ENCODE measurements at regions not wholly inside any gene's neighbourhood (a gene's known extent, or its start where the extent isn't known, plus 50 kb on each side); places are given as distances from the start of the nearest gene placed in this dataset.
"Not testable (repeated sequence)": the region's sequence is repeated elsewhere in the genome, so short reads cannot be mapped to it uniquely, and the experiment has no call there.

DNA sequence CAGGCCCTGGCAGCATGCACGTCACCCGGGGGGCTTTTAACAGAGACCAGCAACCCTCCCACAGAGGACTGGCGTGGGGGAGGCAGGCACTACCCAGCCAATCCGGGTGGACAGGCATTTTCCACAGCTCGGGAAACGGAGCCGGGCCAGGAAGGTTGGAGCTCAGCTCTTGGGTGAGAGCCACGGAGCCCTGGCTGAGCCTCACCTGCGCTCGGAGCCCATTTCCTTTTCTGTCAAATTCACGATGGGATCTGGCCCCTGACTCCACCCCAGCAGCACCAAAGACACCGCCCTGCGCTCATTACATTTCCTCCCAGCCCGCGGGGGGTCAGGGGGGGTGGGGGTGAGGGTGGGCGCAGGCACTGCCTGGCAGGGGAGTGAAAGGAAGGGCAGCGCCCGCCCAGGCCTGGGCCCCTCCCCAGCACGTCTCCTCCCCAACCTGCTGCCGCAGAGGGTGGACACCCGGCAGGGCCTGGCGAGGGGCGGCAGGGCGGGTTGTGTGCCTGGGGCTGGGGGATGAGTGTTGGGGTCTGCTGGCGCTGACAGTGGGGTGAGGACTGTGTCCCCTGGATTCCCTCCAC lies 145.4 kb downstream of the LAT start:
- H3K4me3 ChIP-seq (ENCODE audit: low read length); DNase-seq (ENCODE audit: low read depth): not testable (repeated sequence)

DNA sequence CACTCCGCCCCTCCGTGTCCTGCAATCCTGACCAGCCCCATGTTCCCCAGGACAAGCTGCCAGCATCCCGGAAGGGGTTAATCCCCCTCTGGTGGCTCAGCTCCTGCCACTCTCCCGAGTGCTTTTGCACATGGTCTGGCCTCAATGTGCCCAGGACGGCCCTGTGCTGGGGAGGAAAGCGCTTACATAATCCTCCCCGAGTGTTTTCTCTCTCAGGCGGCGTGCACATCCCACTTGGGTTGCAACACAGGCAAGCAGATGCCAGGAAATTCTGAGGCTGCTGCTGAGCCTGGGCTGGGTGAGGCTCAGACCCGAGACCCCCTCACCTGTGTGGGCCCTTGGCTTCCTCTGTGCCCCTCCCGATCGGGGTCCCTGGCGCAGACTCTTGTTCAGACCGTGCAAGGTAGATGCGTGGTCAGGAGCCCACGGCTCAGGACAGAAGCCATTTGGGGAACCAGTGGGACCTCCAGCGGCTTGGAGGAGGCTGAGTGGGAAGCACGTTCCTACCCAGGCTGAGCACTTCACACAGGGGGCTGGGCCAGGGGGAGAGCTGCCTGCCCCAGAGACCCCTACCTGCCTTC lies 144.7 kb downstream of the LAT start:
- not testable (repeated sequence) for H3K4me3 ChIP-seq (ENCODE audit: low read length)
- peak; percentile 34 for DNase-seq (ENCODE audit: low read depth)

DNA sequence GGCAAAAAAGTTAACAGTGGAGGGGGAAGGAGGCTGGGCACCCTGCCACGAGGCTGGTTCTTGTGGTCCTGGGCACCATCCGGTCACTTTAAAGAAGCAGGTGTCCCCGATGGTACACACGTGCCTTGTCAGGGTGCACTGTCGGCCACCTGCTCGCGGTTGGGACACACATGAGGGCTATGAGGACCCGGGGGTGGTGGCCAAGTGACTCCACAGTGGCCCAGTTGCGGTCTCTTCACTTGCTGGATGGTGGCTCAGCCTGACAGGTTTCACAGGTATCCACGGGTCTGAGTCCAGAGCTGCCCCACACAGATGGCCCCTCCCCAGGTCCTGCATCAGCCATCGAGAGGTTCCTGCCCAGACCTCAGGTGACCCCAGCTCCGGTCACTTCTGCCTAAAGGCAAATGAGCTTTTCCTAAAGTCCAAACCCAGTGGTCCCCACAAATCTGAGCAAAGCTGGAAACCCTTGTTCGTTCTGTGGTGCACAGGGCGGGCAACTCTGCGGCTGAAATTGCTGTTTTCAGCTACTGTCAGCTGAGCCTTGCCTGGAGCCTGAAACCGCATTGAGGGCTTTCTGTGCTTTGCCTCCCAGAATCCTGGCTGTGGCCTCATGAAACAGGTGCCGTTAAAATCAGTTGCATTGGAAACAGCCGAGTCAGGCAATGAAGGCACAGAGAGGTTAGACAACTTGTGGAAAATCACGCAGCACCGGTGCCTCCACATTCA lies 144.0 kb downstream of the LAT start:
- not testable (repeated sequence) for H3K4me3 ChIP-seq (ENCODE audit: low read length); DNase-seq (ENCODE audit: low read depth)

DNA sequence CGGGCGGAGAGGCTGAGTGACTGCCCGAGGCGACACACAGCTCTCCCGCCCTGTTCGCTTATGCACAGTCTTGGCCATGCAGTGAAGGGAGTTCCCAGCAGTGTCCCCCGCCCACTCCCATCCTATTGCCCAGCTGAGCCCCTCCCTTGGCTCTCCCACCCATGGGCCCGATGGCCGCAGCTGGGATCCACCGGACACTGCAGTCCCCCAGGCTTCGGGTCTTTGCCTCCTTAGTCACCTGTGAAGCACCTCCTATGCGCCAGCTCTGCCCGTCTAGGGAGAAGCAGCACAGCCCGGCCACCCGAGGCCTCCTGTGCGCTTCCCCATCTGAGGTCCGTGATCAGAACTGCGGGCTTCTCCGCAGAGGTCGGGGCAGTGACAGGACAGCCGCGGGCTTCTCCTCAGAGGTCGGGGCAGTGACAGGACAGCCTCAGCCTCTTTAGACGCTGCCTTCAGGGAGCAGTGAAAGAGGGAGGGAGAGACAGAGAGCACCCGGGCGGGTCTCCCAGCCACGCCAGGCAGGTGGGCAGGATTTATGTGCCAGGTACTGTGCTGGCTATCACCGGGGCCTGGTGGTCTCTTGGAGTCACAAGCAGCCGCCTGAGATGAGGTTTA lies 143.1 kb downstream of the LAT start:
- H3K4me3 ChIP-seq (ENCODE audit: low read length); DNase-seq (ENCODE audit: low read depth): not testable (repeated sequence)

DNA sequence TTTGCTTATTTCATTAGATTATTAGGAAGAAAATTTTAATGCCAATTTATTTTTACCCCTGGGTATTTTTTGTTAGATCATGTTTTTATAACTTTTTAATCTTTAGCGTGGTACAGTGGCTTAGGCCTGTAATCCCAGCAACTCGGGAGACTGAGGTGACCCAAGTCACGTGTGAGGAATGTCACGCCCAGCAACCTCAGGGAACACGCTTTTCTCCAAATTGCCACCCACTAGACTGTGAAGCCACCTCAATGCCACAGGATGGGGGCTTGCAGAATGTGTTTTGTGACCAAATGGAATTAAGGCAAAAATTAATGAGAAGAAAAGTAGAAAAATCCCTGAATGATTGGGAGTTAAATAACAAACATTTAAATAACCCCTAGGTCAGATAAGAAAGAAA lies 141.8 kb downstream of the LAT start:
- DNase-seq (ENCODE audit: low read depth): no peak

DNA sequence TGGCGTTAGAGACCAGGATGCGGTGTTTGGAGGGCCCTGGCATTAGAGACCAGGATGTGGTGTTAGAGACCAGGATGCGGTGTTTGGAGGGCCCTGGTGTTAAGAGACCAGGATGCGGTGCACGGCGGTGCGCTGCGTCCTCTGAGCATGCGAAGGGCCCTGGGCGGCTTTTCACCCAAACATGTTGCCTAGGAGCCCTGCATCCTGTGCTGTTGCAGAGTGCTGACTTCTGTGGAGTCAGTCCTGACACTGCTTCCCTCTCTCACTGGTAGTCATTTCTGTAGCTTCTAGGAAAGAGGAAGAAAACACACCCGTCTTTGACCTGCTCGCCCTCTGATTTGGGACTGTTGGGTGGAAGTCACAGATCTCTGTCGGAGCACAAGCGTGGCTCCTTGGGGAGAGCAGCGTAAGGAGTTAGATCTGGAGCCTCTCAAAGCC lies 141.2 kb downstream of the LAT start:
- TF ChIP-seq, protein P1, sequence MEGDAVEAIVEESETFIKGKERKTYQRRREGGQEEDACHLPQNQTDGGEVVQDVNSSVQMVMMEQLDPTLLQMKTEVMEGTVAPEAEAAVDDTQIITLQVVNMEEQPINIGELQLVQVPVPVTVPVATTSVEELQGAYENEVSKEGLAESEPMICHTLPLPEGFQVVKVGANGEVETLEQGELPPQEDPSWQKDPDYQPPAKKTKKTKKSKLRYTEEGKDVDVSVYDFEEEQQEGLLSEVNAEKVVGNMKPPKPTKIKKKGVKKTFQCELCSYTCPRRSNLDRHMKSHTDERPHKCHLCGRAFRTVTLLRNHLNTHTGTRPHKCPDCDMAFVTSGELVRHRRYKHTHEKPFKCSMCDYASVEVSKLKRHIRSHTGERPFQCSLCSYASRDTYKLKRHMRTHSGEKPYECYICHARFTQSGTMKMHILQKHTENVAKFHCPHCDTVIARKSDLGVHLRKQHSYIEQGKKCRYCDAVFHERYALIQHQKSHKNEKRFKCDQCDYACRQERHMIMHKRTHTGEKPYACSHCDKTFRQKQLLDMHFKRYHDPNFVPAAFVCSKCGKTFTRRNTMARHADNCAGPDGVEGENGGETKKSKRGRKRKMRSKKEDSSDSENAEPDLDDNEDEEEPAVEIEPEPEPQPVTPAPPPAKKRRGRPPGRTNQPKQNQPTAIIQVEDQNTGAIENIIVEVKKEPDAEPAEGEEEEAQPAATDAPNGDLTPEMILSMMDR (conservative IDR thresholded peaks at IDR 0.05; ENCODE audit: low read length): no peak
- H3K4me3 ChIP-seq (ENCODE audit: low read length): no peak overlapping the region
- no peak for DNase-seq (ENCODE audit: low read depth)

More for the DNA sequence above, 141.8 kb downstream of the LAT start:
- TF ChIP-seq, protein P1 (conservative IDR thresholded peaks at IDR 0.05; ENCODE audit: low read length): no peak
- no peak overlapping the region for H3K4me3 ChIP-seq (ENCODE audit: low read length)

DNA sequence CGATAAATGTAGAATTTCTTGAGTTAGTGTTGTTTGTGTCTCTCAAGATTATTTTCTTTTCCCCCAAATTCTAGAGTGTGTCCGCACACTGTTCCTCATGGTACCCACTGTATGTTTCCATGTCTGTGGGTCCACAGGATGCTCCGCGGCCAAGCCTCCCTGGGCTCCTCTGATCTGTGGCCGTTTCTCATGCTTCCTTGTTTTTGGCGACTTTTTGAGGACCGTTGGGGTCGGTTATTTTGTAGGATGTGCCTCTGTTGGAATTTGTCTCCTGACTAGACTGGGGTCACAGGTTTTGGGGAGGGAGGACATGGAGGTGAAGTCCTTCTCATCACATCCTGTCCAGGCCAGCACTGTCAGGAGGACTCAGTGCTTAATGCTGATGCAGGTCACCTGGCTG lies 140.0 kb downstream of the LAT start:
- no peak overlapping the region for H3K4me3 ChIP-seq (ENCODE audit: low read length)
- TF ChIP-seq, protein P1 (conservative IDR thresholded peaks at IDR 0.05; ENCODE audit: low read length): no peak
- DNase-seq (ENCODE audit: low read depth): no peak

DNA sequence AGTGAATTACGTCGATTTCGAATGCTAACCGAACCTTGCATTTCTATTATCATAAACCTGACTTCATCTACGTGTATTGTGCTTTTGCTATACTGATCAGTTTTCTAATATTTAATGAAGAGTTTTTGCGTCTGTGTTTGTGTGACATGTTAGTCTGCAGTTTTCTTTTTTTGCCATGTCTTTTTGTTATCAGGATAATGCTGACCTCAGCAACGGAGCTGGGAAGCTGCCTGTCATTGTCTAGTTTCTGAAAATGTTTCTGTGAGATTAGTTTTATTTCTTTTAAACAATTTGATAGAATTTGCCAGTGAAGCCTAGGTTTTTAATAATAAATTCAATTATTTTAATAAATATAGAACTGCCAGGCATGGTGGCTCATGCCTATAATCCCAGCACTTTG lies 139.3 kb downstream of the LAT start:
- not testable (repeated sequence) for DNase-seq (ENCODE audit: low read depth); H3K4me3 ChIP-seq (ENCODE audit: low read length)

DNA sequence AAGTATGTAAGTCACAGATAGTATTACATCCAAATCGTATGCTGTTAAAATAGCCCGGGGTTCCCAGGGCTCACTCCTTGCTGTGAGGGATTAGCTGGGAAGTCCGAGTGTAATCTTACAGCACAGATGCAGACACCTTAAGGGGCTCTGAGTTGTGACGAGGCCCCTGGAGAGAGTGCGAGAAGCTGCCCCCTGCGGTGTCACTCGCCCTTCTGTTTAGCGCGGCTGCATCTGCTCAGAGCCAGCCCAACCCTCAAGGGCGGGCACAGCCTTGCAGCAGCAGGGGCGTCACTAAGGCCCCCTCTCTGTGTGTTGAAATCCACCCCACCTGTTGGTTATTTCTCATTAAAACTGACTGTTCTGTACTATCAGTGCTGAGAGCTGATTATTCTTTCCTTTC lies 135.8 kb downstream of the LAT start:
- H3K4me3 ChIP-seq (ENCODE audit: low read length); DNase-seq (ENCODE audit: low read depth): not testable (repeated sequence)

DNA sequence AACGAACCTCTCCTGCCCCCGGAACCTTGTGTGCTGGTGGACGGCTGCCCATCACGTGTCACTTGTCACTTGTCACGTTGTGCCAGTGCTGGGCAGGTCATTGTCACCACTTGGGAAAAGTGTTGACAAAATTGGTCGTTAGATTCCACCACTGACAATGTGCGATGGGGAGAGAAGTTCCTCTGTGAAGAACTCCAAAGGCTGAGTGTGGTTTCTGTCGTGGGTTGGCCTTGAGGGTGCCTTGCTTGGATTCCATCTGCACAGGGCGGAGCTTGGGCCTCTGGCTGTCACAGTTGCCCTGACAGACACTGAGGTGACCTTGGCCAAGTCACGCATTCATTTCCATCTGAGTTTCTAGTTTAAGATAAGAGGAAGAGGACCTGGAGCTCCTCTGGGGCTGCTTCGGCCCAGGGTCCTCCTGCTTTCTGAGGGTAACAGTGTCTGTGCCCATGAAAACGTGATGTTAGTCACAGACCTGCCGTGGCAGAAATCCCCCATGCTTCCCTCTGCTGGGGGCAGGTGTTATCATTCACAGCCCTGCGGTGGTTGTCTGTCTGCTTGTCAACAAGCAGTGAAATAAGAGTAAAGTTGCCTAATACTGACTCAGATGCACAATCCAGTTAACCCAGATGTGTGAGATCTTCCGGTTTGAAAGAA lies 133.6 kb downstream of the LAT start:
- H3K4me3 ChIP-seq (ENCODE audit: low read length): not testable (repeated sequence)
- DNase-seq (ENCODE audit: low read depth): peak; percentile 48
